ENCODE measurements at regions not wholly inside any gene's neighbourhood (a gene's known extent, or its start where the extent isn't known, plus 50 kb on each side); places are given as distances from the start of the nearest gene placed in this dataset.
"Not testable (repeated sequence)": the region's sequence is repeated elsewhere in the genome, so short reads cannot be mapped to it uniquely, and the experiment has no call there.

DNA sequence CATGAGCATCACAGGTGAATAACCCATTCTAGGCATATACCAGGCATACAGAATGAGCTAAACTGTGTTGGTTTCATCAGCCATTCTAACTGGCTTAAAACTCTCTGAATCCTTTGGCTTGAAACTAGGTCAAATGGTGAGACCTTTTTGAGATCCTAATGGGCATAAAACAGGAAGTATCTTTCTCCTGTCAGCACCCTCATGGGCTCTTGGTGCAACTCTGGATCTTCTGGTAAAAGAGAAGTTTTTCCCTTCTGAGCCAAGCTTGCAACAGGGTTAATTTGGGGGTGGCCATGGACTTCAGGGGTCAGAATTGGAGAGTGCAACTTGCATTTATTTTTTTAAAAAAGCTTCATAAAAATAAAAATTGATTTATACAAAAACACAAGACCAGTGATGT lies 67.9 kb upstream of the GRAMD1B start:
- H3K4me1 ChIP-seq (ENCODE audit: control insufficient read depth, insufficient read depth, low read length), result no peaks in the 10 kb centered on the region
- no peaks in the 10 kb centered on the region for H3K36me3 ChIP-seq (ENCODE audit: insufficient read depth, low read length)
- H3K9ac ChIP-seq (ENCODE audit: low read depth, low read length), result no peak overlapping the region
- no peaks in the 10 kb centered on the region for H3K9me3 ChIP-seq (replicated peaks; ENCODE audit: low read length)
- no peak overlapping the region for H3K4me2 ChIP-seq (ENCODE audit: low read length)
- H3K27me3 ChIP-seq (ENCODE audit: control insufficient read depth, insufficient read depth, low read length), result peaks cover 75% of the 10 kb centered on the region
- no peak overlapping the region for H3K4me3 ChIP-seq (ENCODE audit: low read length)

DNA sequence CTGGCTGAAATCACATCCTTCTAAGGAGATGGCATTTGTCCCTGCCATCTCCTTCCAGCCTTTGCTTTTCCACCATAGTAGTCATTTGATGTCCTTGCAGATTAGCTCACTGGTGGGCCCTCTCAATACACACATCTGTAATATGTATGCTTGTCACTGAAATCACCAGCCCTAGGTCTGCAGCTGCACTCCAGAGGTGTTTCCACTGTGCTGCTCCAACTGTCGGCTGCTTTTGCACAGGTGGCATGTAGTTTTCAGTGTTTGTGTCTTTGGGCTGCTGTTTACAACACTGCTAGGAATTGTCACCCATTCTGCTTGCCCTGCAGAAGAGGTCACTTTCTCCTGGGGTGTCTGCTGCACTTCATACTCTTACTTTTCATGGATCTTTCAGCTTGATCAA lies 69.0 kb upstream of the GRAMD1B start:
- no peaks in the 10 kb centered on the region for H3K4me1 ChIP-seq (ENCODE audit: control insufficient read depth, insufficient read depth, low read length)
- H3K27me3 ChIP-seq (ENCODE audit: control insufficient read depth, insufficient read depth, low read length), result peaks cover 75% of the 10 kb centered on the region
- no peaks in the 10 kb centered on the region for H3K9me3 ChIP-seq (replicated peaks; ENCODE audit: low read length)
- H3K4me3 ChIP-seq (ENCODE audit: low read length), result no peak overlapping the region
- H3K9ac ChIP-seq (ENCODE audit: low read depth, low read length), result no peak overlapping the region
- no peaks in the 10 kb centered on the region for H3K36me3 ChIP-seq (ENCODE audit: insufficient read depth, low read length)
- no peak overlapping the region for H3K4me2 ChIP-seq (ENCODE audit: low read length)

DNA sequence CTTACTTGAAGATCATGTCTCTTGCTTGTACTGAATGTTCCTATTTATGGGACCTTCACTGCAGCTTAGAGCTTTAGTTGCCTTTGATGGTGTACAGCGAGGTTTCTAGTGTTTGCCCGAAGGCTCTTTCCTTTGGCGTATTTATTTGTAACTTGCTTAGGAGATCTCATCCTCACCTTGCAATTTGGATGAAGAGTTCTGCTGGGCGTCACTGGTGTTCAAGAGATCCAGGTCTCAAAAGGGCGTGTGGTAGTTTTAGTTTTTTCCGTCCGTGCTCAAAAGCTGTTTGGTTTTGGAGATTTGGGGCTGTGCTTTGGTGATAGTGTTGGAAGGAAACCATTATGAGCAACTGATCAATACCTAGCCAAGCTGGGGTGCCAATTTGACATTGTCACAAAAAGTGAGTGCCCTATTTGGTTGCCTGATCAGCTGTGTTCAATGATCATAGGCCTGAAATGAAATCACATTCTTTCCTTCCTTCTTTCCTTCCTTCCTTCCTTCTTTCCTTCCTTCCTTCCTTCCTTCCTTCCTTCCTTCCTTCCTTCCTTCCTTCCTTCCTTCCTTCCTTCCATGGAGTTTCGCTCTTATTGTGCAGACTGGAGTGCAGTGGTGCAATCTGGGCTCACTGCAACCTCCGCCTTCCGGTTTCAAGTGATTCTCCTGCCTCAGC lies 69.7 kb upstream of the GRAMD1B start:
- H3K4me2 ChIP-seq (ENCODE audit: low read length), result no peak overlapping the region
- no peaks in the 10 kb centered on the region for H3K4me1 ChIP-seq (ENCODE audit: control insufficient read depth, insufficient read depth, low read length)
- H3K9ac ChIP-seq (ENCODE audit: low read depth, low read length), result no peak overlapping the region
- H3K27me3 ChIP-seq (ENCODE audit: control insufficient read depth, insufficient read depth, low read length), result peaks cover 75% of the 10 kb centered on the region
- no peaks in the 10 kb centered on the region for H3K9me3 ChIP-seq (replicated peaks; ENCODE audit: low read length)
- H3K36me3 ChIP-seq (ENCODE audit: insufficient read depth, low read length), result no peaks in the 10 kb centered on the region
- H3K4me3 ChIP-seq (ENCODE audit: low read length), result no peak overlapping the region

DNA sequence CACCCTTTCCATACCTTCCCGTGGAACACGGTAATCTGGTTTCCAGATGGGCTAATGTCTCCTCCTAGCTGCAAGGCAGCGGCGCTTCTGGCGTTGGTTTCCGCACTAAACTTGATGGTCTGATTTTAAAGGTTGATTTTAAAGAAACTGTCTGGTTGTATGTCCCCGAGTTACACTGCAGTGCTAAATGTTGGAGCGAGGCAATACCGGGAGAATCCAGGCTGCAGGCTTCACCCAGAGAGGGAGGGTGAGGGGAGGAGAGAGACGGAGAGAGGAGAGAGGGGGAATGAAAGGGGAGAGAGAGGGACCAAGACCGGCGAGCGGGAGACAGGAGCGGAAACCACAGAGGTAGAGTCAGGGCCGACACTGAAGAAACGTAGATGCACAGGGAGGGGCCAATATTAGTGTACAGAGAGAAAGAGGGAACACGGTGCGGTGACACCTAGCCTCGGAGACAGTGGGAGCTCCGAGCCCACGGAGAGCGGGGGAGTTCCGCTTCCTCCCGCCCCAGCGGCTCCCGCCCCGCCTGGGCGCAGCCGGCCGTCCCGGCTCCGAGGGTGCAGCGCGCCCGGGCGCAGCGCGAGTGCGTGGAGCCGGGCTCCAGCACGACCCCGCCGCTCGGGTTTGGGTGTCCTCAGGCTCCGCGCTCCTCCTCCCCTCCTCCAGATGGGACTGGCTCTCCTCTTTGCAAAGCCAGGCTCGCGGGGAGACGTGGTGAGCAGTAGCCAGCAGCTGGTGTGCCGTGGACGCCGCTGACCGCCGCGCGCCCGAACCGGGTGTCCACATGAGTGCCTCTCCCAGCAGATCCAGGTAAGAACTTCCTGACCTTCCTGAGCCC lies 71.9 kb upstream of the GRAMD1B start:
- Histone ChIP-seq H3K4me3 (ENCODE audit: low read length) (peak overlapping the region; percentile 46), H3K4me2 (ENCODE audit: low read length) (peak overlapping the region; percentile 71), H3K4me1 (ENCODE audit: control insufficient read depth, insufficient read depth, low read length) (no peaks in the 10 kb centered on the region), H3K9me3 (replicated peaks; ENCODE audit: low read length) (no peaks in the 10 kb centered on the region), H3K9ac (ENCODE audit: low read depth, low read length) (no peak overlapping the region), H3K36me3 (ENCODE audit: insufficient read depth, low read length) (no peaks in the 10 kb centered on the region), H3K27me3 (ENCODE audit: control insufficient read depth, insufficient read depth, low read length) (peaks cover 77% of the 10 kb centered on the region)

DNA sequence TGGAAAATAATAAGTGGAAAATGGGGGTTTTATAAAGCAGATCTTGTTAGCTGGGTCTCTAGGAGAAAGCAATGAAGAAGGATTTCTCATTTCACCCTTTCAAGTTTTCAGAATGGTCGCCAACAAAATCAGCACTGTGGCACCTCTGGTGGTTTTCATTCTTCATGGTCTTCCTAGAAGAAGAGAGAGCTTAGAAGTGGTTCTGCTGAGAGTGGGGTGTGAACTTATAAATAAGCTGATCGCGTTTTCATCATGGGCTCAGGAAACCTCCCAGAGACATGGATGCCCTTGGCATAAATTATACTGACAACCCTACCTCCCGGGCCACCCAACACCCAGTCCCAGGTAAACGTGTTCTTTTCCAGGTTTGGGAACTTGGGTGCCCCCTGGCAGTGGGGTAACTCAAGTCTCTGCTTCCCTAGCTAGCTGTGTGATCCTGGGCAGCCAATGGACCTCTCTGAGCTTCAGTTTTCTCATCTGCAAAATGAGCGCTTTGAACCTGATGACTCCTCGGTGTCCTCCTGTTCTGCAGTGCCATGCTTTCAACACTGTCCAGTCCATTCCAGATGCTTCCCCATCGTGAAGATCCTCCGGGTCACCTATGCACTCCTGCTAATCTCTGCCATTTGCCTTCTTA lies 72.6 kb upstream of the GRAMD1B start:
- Histone ChIP-seq H3K36me3 (ENCODE audit: insufficient read depth, low read length) (no peaks in the 10 kb centered on the region), H3K4me3 (ENCODE audit: low read length) (no peak overlapping the region), H3K9ac (ENCODE audit: low read depth, low read length) (no peak overlapping the region), H3K4me2 (ENCODE audit: low read length) (no peak overlapping the region), H3K9me3 (replicated peaks; ENCODE audit: low read length) (no peaks in the 10 kb centered on the region), H3K27me3 (ENCODE audit: control insufficient read depth, insufficient read depth, low read length) (peaks cover 77% of the 10 kb centered on the region), H3K4me1 (ENCODE audit: control insufficient read depth, insufficient read depth, low read length) (no peaks in the 10 kb centered on the region)

DNA sequence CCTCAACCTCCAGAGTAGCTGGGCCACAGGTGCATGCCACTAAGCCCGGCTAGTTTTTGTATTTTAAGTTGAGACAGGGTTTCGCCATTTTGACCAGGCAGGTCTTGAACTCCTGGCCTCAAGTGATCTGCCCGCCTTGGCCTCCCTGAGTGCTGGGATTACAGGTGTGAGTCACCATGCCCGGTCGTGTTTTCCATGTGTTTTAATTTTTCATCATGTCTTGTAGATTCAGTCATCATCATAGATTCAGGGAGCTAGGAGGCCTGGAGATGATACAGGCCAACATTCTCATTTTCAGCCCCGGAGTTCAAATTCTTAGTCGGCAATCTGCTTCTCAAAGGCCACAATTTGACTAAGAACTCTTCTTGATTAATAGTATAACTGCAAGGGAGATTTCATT lies 73.5 kb upstream of the GRAMD1B start:
- no peaks in the 10 kb centered on the region for H3K4me1 ChIP-seq (ENCODE audit: control insufficient read depth, insufficient read depth, low read length)
- no peak overlapping the region for H3K9ac ChIP-seq (ENCODE audit: low read depth, low read length)
- H3K4me3 ChIP-seq (ENCODE audit: low read length), result no peak overlapping the region
- peaks cover 77% of the 10 kb centered on the region for H3K27me3 ChIP-seq (ENCODE audit: control insufficient read depth, insufficient read depth, low read length)
- no peaks in the 10 kb centered on the region for H3K36me3 ChIP-seq (ENCODE audit: insufficient read depth, low read length)
- H3K4me2 ChIP-seq (ENCODE audit: low read length), result no peak overlapping the region
- H3K9me3 ChIP-seq (replicated peaks; ENCODE audit: low read length), result no peaks in the 10 kb centered on the region

DNA sequence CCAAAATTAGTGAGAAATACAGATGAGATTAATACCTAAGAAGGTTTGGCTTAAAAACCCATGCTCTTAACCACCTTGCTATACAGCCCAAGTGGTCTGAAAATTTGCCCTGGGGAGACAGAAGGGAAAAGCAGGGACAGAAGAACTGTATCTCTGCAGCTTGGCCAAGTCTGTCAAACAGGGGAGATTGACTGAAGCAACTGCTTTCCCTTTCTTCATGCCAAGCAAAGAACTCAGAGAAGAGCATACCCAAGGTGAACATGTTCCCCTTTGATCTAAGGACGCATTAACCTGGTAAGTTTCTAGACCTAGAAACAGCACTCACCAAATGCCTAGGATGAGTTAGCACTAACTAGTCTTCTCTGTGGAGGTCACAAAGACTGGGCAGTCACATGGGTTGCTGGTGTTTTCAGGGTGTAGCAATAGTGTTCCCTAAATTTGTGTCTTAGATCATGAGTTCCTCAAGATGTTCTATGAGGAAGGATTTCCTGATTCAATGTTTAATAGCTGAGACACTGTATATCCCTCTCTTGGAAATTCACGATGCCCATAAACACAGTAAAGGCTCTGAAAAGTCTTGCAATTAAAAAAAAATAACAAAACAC lies 75.6 kb upstream of the GRAMD1B start:
- H3K9ac ChIP-seq (ENCODE audit: low read depth, low read length), result no peak overlapping the region
- no peaks in the 10 kb centered on the region for H3K4me1 ChIP-seq (ENCODE audit: control insufficient read depth, insufficient read depth, low read length)
- H3K9me3 ChIP-seq (replicated peaks; ENCODE audit: low read length), result no peaks in the 10 kb centered on the region
- no peaks in the 10 kb centered on the region for H3K36me3 ChIP-seq (ENCODE audit: insufficient read depth, low read length)
- H3K4me2 ChIP-seq (ENCODE audit: low read length), result no peak overlapping the region
- H3K27me3 ChIP-seq (ENCODE audit: control insufficient read depth, insufficient read depth, low read length), result peaks cover 75% of the 10 kb centered on the region
- no peak overlapping the region for H3K4me3 ChIP-seq (ENCODE audit: low read length)

DNA sequence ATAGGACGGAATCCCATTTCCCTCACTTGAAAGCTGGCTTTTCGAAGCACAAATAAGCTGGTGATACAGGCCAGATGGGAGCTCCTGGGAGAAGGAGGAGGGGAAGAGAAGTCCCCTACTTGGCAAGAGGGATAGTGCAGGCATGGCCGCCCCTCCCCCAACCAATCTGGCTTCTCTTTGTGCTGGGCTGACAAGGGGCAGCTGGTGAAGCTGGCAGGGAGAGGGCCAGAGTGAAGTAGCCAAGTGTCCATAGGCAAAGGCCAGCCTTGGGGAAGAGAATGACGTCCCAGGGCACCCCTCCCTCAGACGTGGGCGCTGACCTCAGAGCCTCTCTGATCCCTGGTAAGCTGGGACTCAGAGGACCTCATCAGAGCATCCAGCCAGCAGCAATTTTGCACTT lies 78.7 kb upstream of the GRAMD1B start:
- H3K4me2 ChIP-seq (ENCODE audit: low read length), result no peak overlapping the region
- peaks cover 69% of the 10 kb centered on the region for H3K27me3 ChIP-seq (ENCODE audit: control insufficient read depth, insufficient read depth, low read length)
- no peaks in the 10 kb centered on the region for H3K4me1 ChIP-seq (ENCODE audit: control insufficient read depth, insufficient read depth, low read length)
- no peak overlapping the region for H3K4me3 ChIP-seq (ENCODE audit: low read length)
- no peaks in the 10 kb centered on the region for H3K36me3 ChIP-seq (ENCODE audit: insufficient read depth, low read length)
- H3K9ac ChIP-seq (ENCODE audit: low read depth, low read length), result no peak overlapping the region
- no peaks in the 10 kb centered on the region for H3K9me3 ChIP-seq (replicated peaks; ENCODE audit: low read length)

DNA sequence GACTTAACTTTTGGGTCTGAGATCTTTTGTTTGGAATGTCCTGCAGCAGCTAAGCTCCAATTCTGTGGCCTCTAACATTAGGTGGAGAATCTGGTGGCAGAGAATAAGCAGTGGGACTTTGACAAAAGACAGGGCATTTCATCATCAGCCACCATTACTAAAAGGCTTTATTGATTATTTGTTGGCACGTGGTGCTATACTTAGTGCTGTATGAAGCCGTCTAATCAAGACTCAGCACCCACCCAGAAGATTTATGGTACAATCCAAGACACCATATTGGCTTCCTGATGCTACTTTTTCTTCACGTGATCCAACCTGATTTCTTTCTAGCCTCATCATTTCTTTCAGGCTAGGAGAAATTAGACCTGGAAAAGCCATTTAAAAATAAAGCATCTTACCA lies 80.7 kb upstream of the GRAMD1B start:
- Histone ChIP-seq H3K36me3 (ENCODE audit: insufficient read depth, low read length) (no peaks in the 10 kb centered on the region), H3K4me2 (ENCODE audit: low read length) (no peak overlapping the region), H3K4me3 (ENCODE audit: low read length) (no peak overlapping the region), H3K9ac (ENCODE audit: low read depth, low read length) (no peak overlapping the region), H3K4me1 (ENCODE audit: control insufficient read depth, insufficient read depth, low read length) (no peaks in the 10 kb centered on the region), H3K27me3 (ENCODE audit: control insufficient read depth, insufficient read depth, low read length) (peaks cover 75% of the 10 kb centered on the region), H3K9me3 (replicated peaks; ENCODE audit: low read length) (no peaks in the 10 kb centered on the region)

DNA sequence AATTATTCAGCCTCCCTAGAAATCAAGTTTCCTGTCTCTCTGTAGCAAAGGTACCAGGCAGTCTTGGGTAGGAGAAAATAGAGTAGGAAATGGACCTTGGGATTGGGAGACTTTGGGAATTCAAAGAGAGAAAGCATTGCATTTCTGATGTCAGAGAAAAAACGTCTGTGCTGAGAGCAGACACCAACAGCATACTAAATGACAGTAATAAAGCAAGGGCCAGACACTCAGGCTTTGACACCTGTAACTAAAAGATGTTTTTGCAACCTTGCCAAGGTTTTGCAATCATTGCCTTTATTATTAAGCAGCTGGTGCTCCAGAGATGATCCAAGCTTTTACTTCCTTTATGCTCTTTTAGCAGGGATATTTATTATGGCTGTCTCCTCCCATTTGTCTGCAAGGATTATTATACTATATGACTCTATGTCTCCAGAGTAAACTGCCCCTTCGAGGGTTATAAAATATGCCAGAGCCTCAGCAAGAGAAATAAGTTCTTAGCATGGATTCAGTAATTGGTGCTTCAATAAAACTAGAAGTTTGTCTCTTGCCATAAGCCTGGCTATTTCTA lies 85.2 kb upstream of the GRAMD1B start:
- H3K9ac ChIP-seq (ENCODE audit: low read depth, low read length), result no peak overlapping the region
- no peak overlapping the region for H3K4me3 ChIP-seq (ENCODE audit: low read length)
- no peak overlapping the region for H3K4me2 ChIP-seq (ENCODE audit: low read length)
- no peaks in the 10 kb centered on the region for H3K9me3 ChIP-seq (replicated peaks; ENCODE audit: low read length)
- H3K36me3 ChIP-seq (ENCODE audit: insufficient read depth, low read length), result no peaks in the 10 kb centered on the region
- H3K4me1 ChIP-seq (ENCODE audit: control insufficient read depth, insufficient read depth, low read length), result no peaks in the 10 kb centered on the region
- peaks cover 43% of the 10 kb centered on the region for H3K27me3 ChIP-seq (ENCODE audit: control insufficient read depth, insufficient read depth, low read length)

DNA sequence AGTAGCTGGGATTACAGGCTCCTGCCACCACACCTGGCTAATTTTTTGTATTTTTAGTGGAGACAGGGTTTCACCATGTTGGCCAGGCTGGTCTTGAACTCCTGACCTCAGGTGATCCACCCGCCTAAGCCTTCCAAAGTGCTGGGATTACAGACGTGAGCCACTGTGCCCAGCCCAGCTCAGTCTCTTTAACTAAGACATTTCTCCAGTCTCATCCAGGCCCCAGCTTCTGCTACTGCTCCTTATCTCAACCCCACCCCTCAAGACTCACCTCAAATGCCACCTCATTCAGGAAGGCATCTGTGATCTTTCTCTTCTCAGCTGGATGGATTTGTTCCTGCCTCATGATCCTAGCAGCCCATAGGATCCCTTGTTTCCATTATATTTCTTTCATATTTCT lies 85.9 kb upstream of the GRAMD1B start:
- H3K4me2 ChIP-seq (ENCODE audit: low read length); H3K4me1 ChIP-seq (ENCODE audit: control insufficient read depth, insufficient read depth, low read length); H3K9ac ChIP-seq (ENCODE audit: low read depth, low read length); H3K4me3 ChIP-seq (ENCODE audit: low read length); H3K9me3 ChIP-seq (replicated peaks; ENCODE audit: low read length); H3K36me3 ChIP-seq (ENCODE audit: insufficient read depth, low read length): not testable (repeated sequence)
- H3K27me3 ChIP-seq (ENCODE audit: control insufficient read depth, insufficient read depth, low read length), result peaks cover 38% of the 10 kb centered on the region

Measured in skeletal muscle satellite cell (primary cell).